ENCODE measurements at regions not wholly inside any gene's neighbourhood (a gene's known extent, or its start where the extent isn't known, plus 50 kb on each side); places are given as distances from the start of the nearest gene placed in this dataset.

DNA sequence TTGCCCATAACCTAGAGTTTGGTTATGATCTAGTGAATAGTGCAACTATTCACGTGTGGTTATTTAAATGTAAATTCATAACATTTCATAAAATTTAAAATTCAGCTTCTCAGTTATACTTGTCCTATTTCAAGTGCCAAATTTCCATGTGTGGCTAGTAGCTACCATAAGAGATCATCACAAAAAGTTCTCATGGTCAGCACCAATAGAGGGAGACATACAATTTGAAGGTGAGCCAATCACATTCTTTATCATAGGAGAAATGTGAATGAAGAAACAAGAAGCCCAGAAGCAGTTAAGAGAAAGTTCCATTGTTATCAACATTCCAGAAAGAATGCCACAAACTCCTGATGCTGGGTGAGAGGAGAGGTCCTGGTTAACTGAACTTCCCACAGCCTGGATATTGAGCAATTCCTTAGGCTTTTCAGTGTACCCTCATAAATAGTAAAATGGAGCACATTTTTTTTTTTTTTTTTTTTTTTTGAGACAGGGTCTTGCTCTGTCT lies 892.9 kb upstream of the USP15 start:
- WGBS, 4 donors, result 65 to 77% (median 73%) methylated on average over 1 of the region's 1 CpG

DNA sequence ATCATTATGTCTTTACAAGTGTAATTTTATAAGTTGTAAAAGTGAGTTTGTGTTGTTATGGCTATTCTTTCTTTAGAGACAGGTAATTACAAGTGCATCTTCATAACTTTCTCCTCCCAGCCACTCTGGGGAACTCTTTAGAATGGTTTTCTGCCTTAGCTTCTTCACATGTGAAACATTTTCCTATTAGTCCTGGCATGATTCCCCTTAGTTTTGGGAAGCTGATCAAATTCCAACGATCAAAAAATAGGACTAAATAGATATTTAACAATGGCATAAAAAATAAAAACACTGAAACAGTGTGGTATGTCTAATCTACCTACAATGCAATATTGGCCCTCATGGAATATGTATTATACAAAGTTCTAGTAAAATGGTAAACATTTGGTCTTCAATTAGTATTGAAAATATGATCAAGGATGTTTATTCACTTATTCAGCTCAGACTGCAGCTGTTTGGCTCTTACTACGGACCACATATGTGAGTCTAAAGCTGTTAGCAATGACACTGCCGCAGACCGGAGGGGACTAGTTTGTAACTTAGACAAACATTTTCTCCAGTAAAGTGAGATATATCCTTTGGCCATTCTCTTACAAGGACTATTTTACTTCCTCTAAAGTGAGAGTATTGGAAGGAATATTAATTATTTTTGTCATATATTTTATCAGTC lies 890.8 kb upstream of the USP15 start:
- H3K27ac ChIP-seq, result no peak overlapping the region
- no peaks in the 10 kb centered on the region for H3K4me1 ChIP-seq (replicated peaks in 1 of 2)
- H3K9me3 ChIP-seq (replicated peaks in 1 of 3), result no peaks in the 10 kb centered on the region
- intact Hi-C loops (cut with DNase I), result no loop called here
- H3K27me3 ChIP-seq, result peaks cover 2% of the 10 kb centered on the region
- H3K4me3 ChIP-seq, result no peak overlapping the region
- no peaks in the 10 kb centered on the region for H3K36me3 ChIP-seq (replicated peaks in 1 of 2)
- WGBS, 4 donors, result 77 to 88% (median 84%) methylated on average over 4 of the region's 4 CpGs
- TF ChIP-seq CTCF (IDR thresholded peaks at IDR 0.05) (no peak), POLR2A (IDR thresholded peaks at IDR 0.05) (no peak)
- no peak for DNase-seq

More for the DNA sequence above, 892.9 kb upstream of the USP15 start:
- no peak for DNase-seq
- H3K36me3 ChIP-seq (replicated peaks in 1 of 2), result no peaks in the 10 kb centered on the region
- intact Hi-C loops (cut with DNase I), result no loop called here
- TF ChIP-seq CTCF (IDR thresholded peaks at IDR 0.05) (no peak), POLR2A (IDR thresholded peaks at IDR 0.05) (no peak)
- no peaks in the 10 kb centered on the region for H3K4me1 ChIP-seq (replicated peaks in 1 of 2)
- no peaks in the 10 kb centered on the region for H3K9me3 ChIP-seq (replicated peaks in 1 of 3)
- H3K4me3 ChIP-seq, result no peak overlapping the region
- H3K27ac ChIP-seq, result no peak overlapping the region
- H3K27me3 ChIP-seq, result peaks cover 2% of the 10 kb centered on the region

DNA sequence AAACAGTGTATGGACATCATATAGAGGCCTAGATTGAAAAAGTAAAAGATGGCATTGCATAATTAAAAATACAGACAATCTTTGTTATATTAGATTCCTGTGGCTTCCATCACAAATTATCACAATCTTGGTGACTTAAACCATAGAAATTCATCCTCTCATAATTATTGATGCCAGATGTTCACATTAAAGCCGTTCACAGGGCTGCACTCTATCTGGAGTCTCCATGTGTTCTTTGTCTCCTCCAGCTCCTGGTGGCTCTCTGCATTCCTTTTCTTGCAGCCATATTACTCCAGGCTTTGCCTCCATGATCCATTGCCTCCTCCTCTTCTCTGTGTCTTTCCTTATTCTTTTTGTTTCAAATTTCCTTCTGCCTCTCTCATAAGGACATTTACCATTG lies 875.7 kb upstream of the USP15 start:
- WGBS, 4 donors, result 54 to 81% (median 69%) methylated on average over 1 of the region's 1 CpG
- intact Hi-C loops (cut with DNase I), result no loop called here
- Histone ChIP-seq H3K27me3 (no peaks in the 10 kb centered on the region), H3K4me1 (replicated peaks in 1 of 2) (no peaks in the 10 kb centered on the region), H3K36me3 (replicated peaks in 1 of 2) (no peaks in the 10 kb centered on the region), H3K4me3 (no peak overlapping the region), H3K9me3 (replicated peaks in 1 of 3) (no peaks in the 10 kb centered on the region), H3K27ac (no peak overlapping the region)
- TF ChIP-seq CTCF (IDR thresholded peaks at IDR 0.05) (no peak), POLR2A (IDR thresholded peaks at IDR 0.05) (no peak)
- no peak for DNase-seq

GRCh38 chr12:61385771-61386170 lies 874.4 kb upstream of the USP15 start:
- no peaks in the 10 kb centered on the region for H3K36me3 ChIP-seq (replicated peaks in 1 of 2)
- TF ChIP-seq POLR2A (IDR thresholded peaks at IDR 0.05) (no peak), CTCF (IDR thresholded peaks at IDR 0.05) (no peak)
- intact Hi-C loops (cut with DNase I), result no loop called here

More at GRCh38 chr12:61385771-61386170, 874.4 kb upstream of the USP15 start:
- H3K9me3 ChIP-seq (replicated peaks in 1 of 3), result no peaks in the 10 kb centered on the region
- no peak overlapping the region for H3K27ac ChIP-seq
- no peak for DNase-seq
- H3K4me3 ChIP-seq, result no peak overlapping the region
- H3K27me3 ChIP-seq, result no peaks in the 10 kb centered on the region
- H3K4me1 ChIP-seq (replicated peaks in 1 of 2), result no peaks in the 10 kb centered on the region

Measured in adrenal gland (tissue), 9 donors.